Neural crest cell (in vitro differentiated cells): ENCODE measurements at regions not wholly inside any gene's neighbourhood (a gene's known extent, or its start where the extent isn't known, plus 50 kb on each side); places are given as distances from the start of the nearest gene placed in this dataset.

Experiments used
- DNase-seq: peaks from one replicate; pipeline ENCODE4 v3.0.0; 2021; ENCODE audit warnings: low read depth, mixed read lengths, low spot score
- H3K27ac Mint-ChIP-seq: one replicate; pipeline ENCODE4 v1.8.0; 2021; ENCODE audit warnings: mild to moderate bottlenecking, mixed read lengths; ENCODE audit not compliant: unreplicated experiment
- H3K27me3 Mint-ChIP-seq: 2 replicates; pipeline ENCODE4 v1.8.0; 2021; ENCODE audit warnings: low read depth, mild to moderate bottlenecking, mixed read lengths
- H3K36me3 Mint-ChIP-seq: 2 replicates; pipeline ENCODE4 v1.8.0; 2021; ENCODE audit warnings: low read depth, mild to moderate bottlenecking, mixed read lengths
- H3K4me1 Mint-ChIP-seq: 2 replicates; pipeline ENCODE4 v1.8.0; 2021; ENCODE audit warnings: mixed read lengths
- H3K4me3 Mint-ChIP-seq: one replicate; pipeline ENCODE4 v1.8.0; 2021; ENCODE audit warnings: mild to moderate bottlenecking, mixed read lengths
- H3K9me3 Mint-ChIP-seq: 2 replicates; pipeline ENCODE4 v1.8.0; 2021; ENCODE audit warnings: mixed read lengths
- TF ChIP-seq, protein P1 (sequence below): fragments of 200-600 bp; sonication (generic); conservative IDR thresholded peaks from 2 replicates; pipeline ENCODE4 v1.5.0; 2021; ENCODE audit warnings: antibody characterized with exemption, mild to moderate bottlenecking

DNA sequence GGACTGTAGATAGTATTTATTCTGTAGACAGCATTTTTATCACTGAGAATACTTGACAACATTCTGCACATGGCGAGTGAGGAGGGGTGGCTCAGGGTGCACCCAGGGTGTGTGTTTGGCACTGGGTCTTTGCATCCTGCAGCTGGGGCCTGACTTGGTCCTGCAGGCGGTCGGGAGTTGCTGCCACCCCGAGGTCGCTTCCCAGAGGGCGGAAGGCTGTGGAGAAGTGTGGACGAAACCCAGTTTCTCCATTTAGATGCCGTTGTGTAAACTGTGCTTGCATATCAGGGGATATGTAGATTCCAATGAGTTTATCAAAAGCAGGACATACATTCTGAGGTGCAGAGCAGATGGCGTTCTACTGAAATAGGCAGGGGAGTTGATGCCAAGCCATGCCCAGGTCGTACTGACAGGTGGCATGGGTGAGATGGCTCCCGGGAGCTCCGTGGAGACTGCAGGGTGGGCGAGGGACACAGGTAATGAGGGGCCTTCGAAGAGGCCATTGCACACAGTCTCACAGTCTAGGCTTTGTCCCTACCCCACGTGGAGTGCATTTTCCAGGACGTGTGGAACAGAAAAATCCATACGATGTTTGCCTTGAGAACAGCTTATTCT lies 74.5 kb downstream of the RTP5 start:
- DNase-seq: no peak
- TF ChIP-seq, protein P1, sequence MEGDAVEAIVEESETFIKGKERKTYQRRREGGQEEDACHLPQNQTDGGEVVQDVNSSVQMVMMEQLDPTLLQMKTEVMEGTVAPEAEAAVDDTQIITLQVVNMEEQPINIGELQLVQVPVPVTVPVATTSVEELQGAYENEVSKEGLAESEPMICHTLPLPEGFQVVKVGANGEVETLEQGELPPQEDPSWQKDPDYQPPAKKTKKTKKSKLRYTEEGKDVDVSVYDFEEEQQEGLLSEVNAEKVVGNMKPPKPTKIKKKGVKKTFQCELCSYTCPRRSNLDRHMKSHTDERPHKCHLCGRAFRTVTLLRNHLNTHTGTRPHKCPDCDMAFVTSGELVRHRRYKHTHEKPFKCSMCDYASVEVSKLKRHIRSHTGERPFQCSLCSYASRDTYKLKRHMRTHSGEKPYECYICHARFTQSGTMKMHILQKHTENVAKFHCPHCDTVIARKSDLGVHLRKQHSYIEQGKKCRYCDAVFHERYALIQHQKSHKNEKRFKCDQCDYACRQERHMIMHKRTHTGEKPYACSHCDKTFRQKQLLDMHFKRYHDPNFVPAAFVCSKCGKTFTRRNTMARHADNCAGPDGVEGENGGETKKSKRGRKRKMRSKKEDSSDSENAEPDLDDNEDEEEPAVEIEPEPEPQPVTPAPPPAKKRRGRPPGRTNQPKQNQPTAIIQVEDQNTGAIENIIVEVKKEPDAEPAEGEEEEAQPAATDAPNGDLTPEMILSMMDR: no peak

DNA sequence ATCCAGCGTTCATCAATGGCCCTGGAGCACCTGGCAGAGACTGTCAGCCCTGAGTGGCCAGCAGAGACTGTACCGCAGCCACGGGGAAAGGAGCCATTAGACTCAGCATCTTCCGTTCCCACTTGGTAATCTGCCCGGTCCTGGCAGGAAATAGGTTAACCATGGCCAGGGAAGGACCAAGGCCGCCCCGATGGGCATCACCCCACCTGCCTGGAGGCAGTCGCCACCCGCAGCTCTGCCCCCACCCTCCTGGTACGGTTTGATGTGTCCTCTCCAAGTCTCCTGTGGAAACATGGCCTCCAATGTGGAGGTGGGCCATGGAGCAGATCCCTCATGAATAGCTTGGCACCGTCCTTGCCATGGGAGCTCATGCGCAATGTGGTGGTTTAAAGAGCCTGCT lies 75.3 kb downstream of the RTP5 start:
- Mint-ChIP-seq H3K27me3 (peaks cover 30% of the 10 kb centered on the region), H3K9me3 (peaks cover 5% of the 10 kb centered on the region), H3K4me3 (no peak overlapping the region), H3K36me3 (peaks cover 6% of the 10 kb centered on the region), H3K27ac (no peak overlapping the region), H3K4me1 (peaks cover 14% of the 10 kb centered on the region)
- TF ChIP-seq, protein P1: no peak
- DNase-seq: no peak

More for the DNA sequence above, 74.5 kb downstream of the RTP5 start:
- H3K27ac Mint-ChIP-seq: no peak overlapping the region
- peaks cover 6% of the 10 kb centered on the region for H3K36me3 Mint-ChIP-seq
- no peak overlapping the region for H3K4me3 Mint-ChIP-seq
- peaks cover 5% of the 10 kb centered on the region for H3K9me3 Mint-ChIP-seq
- H3K4me1 Mint-ChIP-seq: peaks cover 14% of the 10 kb centered on the region
- peaks cover 29% of the 10 kb centered on the region for H3K27me3 Mint-ChIP-seq

DNA sequence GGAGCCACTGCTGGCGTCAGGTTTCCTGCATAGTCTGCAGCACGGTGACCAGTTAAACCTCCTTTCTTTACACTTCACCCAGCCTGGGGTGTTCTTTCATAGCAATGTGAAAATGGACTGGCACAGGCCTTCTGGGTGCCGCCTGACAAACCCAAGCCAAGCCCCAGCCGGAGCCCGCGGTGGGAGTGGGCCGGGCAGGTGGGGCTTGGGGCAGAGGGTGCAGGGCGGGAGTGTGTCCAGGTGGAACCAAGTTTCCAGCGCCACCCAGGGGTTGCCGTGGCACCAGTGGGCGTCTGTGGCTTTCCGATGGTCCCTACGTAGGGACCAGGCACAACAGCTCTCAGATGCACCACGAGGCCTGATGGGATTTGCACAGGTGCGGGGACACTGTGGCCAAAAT lies 75.8 kb downstream of the RTP5 start:
- TF ChIP-seq, protein P1: no peak
- H3K27me3 Mint-ChIP-seq: peaks cover 35% of the 10 kb centered on the region
- H3K4me3 Mint-ChIP-seq: no peak overlapping the region
- H3K27ac Mint-ChIP-seq: no peak overlapping the region
- H3K4me1 Mint-ChIP-seq: peaks cover 14% of the 10 kb centered on the region
- H3K9me3 Mint-ChIP-seq: peaks cover 3% of the 10 kb centered on the region
- peaks cover 4% of the 10 kb centered on the region for H3K36me3 Mint-ChIP-seq
- no peak for DNase-seq

DNA sequence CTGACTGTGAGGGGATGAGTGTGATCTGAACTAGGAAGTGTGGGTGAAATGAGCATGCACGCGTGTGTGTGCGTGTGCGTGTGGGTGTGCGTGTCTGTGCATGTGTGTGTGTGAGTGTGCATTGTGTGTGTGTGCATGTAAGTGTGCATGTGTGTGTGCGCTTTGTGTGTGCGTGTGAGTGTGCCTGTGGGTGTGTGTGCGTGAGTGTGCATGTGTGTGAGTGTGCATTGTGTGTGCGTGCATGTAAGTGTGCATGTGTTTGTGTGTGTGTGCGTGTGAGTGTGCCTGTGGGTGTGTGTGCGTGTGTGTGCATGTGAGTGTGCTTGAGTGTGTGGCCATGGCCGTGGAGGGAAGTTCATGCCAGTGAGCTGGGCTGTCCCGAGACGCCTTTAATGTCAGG lies 76.3 kb downstream of the RTP5 start:
- Mint-ChIP-seq H3K4me3 (no peak overlapping the region), H3K4me1 (peaks cover 18% of the 10 kb centered on the region), H3K27me3 (peaks cover 40% of the 10 kb centered on the region), H3K36me3 (peaks cover 4% of the 10 kb centered on the region), H3K27ac (no peak overlapping the region), H3K9me3 (peaks cover 3% of the 10 kb centered on the region)
- TF ChIP-seq, protein P1: no peak
- no peak for DNase-seq

DNA sequence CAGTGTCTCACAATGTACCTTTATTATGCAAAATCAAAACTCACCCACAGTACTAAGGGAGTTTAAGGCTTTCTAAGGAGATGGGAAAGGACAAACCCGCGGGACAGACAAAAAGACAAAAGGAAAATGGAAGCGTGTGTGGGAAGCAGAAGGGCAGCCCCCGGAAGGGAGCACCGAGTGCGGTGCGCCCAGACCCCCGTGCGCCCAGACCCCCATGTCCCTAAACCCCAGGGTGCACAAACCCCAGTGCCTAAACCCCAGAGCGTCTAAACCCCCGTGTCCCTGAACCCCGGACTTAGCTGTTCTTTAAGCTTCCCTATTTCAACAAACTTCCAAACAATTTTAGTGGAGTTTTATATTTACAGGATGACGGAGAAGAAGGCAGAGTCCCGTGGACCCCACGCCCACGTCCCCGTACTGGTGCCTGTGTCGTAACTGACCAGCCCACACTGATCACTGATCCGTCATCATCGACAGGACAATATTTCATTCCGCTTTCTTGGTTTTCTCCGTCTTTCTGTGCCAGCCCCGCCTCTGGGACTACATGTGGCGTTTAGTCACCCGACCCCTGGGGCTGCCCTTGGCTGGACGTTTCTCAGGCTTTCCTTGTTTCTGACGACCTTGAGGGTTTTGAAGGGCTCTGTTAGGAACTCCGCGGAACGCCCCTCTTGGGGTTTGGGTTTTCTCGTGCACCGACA lies 76.9 kb downstream of the RTP5 start:
- no peak overlapping the region for H3K4me3 Mint-ChIP-seq
- H3K9me3 Mint-ChIP-seq: peaks cover 3% of the 10 kb centered on the region
- no peak overlapping the region for H3K27ac Mint-ChIP-seq
- H3K36me3 Mint-ChIP-seq: peaks cover 4% of the 10 kb centered on the region
- DNase-seq: no peak
- H3K4me1 Mint-ChIP-seq: peaks cover 25% of the 10 kb centered on the region
- H3K27me3 Mint-ChIP-seq: peaks cover 41% of the 10 kb centered on the region
- TF ChIP-seq, protein P1: no peak
